ENCODE measurements at regions not wholly inside any gene's neighbourhood (a gene's known extent, or its start where the extent isn't known, plus 50 kb on each side); places are given as distances from the start of the nearest gene placed in this dataset.

DNA sequence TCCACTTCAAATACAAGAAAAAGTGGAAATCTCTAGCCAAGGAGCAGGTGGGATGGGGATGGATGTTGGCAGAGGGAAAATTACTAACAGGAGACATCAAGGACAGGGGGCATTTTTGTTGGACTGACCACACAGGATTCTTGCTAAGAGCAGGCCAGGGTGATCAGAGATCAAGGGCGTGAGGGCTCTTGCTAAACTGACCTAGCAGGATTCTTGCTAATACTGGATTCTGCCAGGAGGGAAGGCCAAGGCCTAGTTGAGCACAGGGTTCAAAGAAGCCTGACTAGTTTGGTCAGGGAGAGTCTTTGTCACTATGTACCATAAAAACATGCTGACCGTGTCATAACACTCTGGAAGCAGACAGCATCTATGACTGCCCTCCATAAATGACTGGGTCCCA, 442.7 kb downstream of the PID1 start:
- DNase-seq = no peak
- no peak overlapping the region for H3K4me3 ChIP-seq
- no peak for ATAC-seq
- no peaks in the 10 kb centered on the region for H3K9me3 ChIP-seq
- TF ChIP-seq, protein P1, sequence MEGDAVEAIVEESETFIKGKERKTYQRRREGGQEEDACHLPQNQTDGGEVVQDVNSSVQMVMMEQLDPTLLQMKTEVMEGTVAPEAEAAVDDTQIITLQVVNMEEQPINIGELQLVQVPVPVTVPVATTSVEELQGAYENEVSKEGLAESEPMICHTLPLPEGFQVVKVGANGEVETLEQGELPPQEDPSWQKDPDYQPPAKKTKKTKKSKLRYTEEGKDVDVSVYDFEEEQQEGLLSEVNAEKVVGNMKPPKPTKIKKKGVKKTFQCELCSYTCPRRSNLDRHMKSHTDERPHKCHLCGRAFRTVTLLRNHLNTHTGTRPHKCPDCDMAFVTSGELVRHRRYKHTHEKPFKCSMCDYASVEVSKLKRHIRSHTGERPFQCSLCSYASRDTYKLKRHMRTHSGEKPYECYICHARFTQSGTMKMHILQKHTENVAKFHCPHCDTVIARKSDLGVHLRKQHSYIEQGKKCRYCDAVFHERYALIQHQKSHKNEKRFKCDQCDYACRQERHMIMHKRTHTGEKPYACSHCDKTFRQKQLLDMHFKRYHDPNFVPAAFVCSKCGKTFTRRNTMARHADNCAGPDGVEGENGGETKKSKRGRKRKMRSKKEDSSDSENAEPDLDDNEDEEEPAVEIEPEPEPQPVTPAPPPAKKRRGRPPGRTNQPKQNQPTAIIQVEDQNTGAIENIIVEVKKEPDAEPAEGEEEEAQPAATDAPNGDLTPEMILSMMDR (IDR thresholded peaks at IDR 0.05) = no peak
- no peak for TF ChIP-seq POLR2A (IDR thresholded peaks at IDR 0.05)
- intact Hi-C loops (cut with DNase I) = no loop called here
- WGBS, 2 donors = 68 to 83% methylated on average over 2 of the region's 2 CpGs
- no peaks in the 10 kb centered on the region for H3K36me3 ChIP-seq (replicated peaks in 1 of 2; ENCODE audit: insufficient read depth in 1 of 2, low read depth in 2 of 2)
- H3K27ac ChIP-seq = no peak overlapping the region
- H3K27me3 ChIP-seq = no peaks in the 10 kb centered on the region
- H3K4me1 ChIP-seq = no peaks in the 10 kb centered on the region

DNA sequence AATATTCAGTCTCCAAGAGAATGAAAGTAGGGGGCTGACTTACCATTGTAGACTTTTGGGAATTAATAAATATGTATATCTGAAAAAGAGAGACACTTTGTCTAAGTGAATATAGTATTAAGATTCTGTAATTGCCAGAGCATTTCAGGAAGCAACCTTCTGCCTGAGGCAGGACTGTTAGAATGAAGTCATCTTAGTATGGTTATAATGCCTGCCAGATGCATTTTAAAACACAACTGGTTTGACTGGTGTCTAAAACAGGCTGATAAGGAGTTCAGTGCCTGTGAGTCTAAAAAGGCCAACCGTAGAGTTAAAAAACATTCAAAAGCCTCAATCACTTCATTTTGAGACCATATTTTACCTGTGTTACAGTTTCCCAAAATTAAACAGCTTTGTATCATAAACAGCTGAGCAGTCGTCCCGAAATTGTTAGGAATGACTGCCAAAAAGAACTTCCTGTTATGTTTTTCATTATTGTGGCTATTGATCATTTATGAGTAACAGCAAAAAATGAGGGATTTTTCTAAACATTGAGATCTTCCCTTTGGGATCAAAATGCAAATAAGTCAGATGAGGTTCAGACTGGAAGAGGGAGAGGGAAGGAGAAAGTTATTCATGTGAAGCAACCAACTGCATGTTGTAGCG, 443.9 kb downstream of the PID1 start:
- H3K27me3 ChIP-seq = no peaks in the 10 kb centered on the region
- H3K36me3 ChIP-seq (replicated peaks in 1 of 2; ENCODE audit: insufficient read depth in 1 of 2, low read depth in 2 of 2) = no peaks in the 10 kb centered on the region
- peak; percentile 27 for ATAC-seq
- H3K4me3 ChIP-seq = no peak overlapping the region
- intact Hi-C loops (cut with DNase I) = no loop called here
- no peaks in the 10 kb centered on the region for H3K9me3 ChIP-seq
- H3K27ac ChIP-seq = no peak overlapping the region
- 39 to 46% methylated on average over 4 of the region's 4 CpGs for WGBS, 2 donors
- no peak for DNase-seq
- no peak for TF ChIP-seq POLR2A (IDR thresholded peaks at IDR 0.05)
- TF ChIP-seq, protein P1 (IDR thresholded peaks at IDR 0.05) = no peak
- H3K4me1 ChIP-seq = no peaks in the 10 kb centered on the region

DNA sequence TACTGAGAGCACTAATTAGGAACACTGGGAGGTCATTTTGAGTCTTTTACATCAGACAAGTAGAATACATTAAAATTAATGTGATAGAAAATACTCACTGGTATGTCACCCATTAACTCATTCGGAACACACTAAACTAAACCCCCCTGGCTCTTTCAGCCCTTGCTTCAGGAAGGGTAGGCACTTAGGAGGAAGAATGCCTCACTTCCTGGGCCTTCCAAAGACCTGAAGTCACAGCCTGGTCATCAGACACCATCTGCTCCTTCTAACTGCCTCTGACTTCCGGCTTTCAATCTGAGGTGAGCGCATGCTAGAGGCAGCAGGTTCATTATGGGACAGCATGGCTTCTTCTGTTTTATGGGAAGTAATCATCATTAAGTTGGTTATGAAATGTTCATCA, 451.4 kb downstream of the PID1 start:
- Histone ChIP-seq H3K4me1 (no peaks in the 10 kb centered on the region), H3K27me3 (no peaks in the 10 kb centered on the region), H3K4me3 (no peak overlapping the region), H3K9me3 (no peaks in the 10 kb centered on the region), H3K27ac (no peak overlapping the region), H3K36me3 (replicated peaks in 1 of 2; ENCODE audit: insufficient read depth in 1 of 2, low read depth in 2 of 2) (no peaks in the 10 kb centered on the region)
- TF ChIP-seq, protein P1 (IDR thresholded peaks at IDR 0.05) = no peak
- no peak for TF ChIP-seq POLR2A (IDR thresholded peaks at IDR 0.05)
- ATAC-seq = no peak
- DNase-seq = no peak
- WGBS, 2 donors = 59 to 67% methylated on average over 3 of the region's 3 CpGs
- intact Hi-C loops (cut with DNase I) = no loop called here

DNA sequence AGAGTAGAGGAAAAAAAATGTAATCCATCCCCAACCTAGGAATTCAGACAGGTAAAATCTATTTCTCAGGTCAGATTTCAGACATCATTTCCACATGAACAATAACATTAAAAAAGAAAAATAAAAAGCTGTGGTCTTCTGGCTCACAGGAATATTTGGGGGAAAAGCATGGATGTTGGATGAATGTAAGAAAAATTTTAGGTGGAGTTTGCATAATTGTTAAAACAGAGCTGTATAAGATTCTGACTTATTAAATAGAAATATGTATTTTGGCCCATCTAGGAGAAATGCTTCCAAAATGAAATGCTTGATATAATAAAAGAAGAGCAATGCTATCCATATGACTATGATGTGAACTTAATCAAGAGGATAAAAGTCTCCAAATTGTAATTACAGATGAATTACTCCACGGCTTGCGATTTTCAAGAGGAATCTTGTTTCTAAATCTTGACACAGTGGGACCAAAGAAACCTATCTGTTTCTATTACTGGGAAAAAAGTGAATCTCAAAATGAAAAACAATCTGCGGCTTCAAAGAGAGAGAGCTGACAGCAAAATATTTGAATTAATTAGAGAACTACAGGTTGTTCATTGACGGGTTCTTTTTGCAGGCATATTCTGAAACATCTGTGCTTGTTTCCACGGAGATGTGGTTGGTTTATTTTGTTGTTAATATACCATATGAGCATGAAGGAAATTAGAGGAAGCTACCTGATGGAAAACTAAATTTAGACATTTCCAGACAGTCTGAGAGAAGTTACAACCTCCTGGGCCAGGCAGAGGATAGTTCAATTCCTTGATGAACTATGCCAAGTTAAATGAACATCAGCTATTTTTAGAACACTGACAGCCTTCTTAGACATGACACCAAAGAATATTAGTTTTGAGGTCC, 468.7 kb downstream of the PID1 start:
- H3K4me1 ChIP-seq = peaks cover 8% of the 10 kb centered on the region

More for the DNA sequence above, 468.7 kb downstream of the PID1 start:
- Histone ChIP-seq H3K27me3 (no peaks in the 10 kb centered on the region), H3K4me3 (no peak overlapping the region), H3K27ac (no peak overlapping the region), H3K9me3 (no peaks in the 10 kb centered on the region), H3K36me3 (replicated peaks in 1 of 2; ENCODE audit: insufficient read depth in 1 of 2, low read depth in 2 of 2) (no peaks in the 10 kb centered on the region)
- TF ChIP-seq POLR2A (IDR thresholded peaks at IDR 0.05) = no peak
- TF ChIP-seq, protein P1 (IDR thresholded peaks at IDR 0.05) = no peak
- 55 to 62% methylated on average over 5 of the region's 5 CpGs for WGBS, 2 donors
- no peak for DNase-seq
- ATAC-seq = no peak
- intact Hi-C loops (cut with DNase I) = no loop called here

Data from body of pancreas (tissue), 4 donors.